G401.6 (cell line): ENCODE measurements at regions not wholly inside any gene's neighbourhood (a gene's known extent, or its start where the extent isn't known, plus 50 kb on each side); places are given as distances from the start of the nearest gene placed in this dataset.

Experiments used
- FAIRE-seq: peaks from 2 replicates; lab custom pipeline; 2012; peaks lifted over from hg19 to GRCh38; lab: Jason Lieb, UNC

DNA sequence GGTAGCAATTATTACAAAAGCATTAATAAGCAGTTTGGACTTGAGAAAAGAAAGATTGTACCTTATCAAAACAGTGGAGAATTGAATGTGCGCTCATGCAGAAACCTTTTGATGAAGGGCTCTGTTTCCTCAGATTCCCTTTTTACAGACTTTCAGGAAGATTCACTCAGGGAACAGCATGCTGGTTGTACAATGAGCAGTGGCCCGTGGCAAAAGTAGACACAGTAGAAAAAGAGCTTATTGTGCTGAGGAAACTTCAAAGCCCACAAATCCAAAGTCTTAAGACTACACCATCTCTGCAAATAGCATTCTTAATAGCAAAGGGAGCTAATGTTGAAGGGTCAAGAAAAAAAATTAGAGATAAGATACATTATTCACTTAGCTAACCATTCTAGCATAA, 858.9 kb downstream of the PDHA2 start:
- no peak for FAIRE-seq

DNA sequence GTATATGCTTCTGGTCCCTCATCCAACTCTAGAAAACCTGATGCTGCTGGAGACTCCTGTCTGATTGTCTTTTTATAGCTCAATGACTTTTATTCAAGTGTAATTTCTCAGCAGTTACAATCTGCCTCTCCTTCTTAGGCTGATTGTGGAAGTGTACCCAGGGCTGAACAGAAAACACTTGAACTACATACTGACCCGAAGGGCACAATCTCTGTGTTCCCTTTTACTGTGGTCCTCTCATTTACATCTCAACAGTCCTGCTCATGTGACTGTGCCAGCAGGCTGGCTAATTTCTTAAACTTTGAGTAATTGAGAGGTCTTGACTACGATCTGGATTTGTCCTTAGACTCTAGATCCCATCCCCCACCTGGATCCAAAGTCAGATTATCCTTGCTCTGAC, 863.4 kb downstream of the PDHA2 start:
- no peak for FAIRE-seq

DNA sequence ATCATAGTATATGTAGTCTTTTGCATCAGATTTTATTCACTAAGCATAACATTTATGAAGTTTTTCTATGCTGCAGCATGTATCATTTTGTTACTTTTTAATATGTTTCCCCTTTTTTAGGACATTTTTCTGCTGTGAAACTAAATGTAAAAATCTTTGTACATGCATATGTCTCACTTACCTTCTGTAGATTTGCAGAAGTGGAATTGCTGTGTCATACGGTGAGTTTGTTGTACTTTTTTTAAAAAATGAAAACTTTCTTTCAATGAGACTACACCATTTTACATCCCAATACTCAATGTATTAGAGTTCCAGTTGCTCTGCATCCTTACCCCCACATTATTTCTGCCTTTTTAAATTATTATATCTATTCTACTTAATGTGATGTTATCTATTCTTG, 868.9 kb downstream of the PDHA2 start:
- no peak for FAIRE-seq

DNA sequence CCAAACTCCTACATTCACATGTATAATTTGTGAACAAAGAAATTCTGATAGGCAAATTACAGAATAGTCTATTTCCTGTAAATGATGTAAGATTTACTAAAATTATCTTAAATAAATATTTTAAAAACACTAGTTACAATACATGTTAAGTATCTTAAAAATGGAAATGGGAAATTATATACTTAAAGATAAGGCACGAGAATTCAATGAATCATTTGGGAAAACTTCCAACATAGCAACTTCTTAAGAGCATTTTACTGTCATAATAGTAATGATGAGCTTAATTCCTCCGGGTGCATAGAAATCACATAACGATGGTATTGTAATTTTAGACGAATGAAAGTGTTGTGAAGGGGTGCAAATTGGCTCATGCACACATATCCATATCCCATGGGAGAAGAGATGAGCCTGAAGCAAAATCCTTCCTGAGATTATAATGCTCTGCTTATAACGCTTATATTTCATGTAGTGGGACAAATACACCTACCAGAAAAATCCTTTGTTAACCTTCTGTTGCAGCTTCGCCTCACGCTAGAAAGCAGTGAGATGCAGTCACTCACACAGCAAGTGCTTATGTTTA, 873.5 kb downstream of the PDHA2 start:
- no peak for FAIRE-seq

DNA sequence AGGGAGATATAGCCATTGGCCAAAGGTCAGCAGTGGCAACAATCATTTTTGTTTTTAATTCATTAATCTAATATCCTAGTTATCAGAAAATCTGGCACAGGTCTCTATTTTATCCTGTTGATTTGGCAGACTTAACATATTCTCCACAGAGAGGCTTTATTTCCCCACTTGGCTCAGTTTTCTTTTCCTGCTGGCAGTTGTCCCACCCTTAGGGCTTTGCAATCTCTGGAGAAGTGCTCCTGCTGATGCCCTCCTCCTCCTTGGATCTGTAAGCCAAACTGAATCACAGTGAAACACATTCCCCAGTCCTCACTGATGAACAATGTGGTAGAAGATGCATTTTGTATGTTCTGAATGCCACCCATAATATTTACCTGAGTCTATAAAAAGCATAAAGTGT, 889.7 kb downstream of the PDHA2 start:
- FAIRE-seq, result no peak

DNA sequence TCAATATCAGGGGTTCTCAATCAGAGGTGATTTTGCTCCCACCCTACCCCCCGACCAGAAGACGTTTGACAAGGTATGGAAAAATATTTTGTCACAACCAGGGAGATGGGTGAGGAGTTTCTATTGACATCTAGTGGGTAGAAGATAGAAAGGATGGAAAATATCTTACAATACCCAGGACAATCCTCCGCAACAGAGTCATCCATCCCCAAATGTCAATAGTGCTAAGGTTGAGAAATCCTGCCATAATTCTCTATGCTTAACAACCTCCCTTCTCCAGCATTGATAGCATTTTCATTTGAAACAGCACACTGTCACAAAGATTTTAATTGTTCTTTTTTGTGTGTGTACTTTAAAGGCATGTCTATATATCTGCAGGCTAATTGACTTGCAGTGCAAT, 890.5 kb downstream of the PDHA2 start:
- FAIRE-seq, result no peak

DNA sequence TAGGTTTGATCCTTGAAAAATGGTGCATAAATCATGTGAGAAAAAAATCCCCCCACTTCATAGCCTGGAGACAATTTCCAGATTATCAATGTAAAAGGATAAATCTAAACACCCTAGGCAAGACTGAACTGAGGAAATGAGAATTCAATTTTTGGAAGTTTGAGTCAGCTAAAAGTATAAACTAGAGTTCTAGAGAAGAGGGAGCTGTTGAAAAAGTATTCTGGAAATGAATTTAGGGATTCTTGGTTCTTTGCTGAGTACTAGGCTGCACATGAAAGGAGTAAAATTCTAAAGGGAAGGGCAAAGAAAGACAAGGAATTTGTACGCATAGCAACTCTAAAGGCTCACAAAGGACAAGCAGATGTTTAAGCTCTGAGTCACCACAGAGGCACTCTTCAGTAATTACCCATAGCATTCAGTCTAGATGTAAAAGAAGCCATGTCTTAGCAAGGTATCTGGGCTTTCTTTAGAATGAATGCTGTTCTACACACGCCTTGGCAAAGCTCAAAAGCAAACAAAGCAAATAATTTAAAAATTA, 896.5 kb downstream of the PDHA2 start:
- FAIRE-seq, result no peak

DNA sequence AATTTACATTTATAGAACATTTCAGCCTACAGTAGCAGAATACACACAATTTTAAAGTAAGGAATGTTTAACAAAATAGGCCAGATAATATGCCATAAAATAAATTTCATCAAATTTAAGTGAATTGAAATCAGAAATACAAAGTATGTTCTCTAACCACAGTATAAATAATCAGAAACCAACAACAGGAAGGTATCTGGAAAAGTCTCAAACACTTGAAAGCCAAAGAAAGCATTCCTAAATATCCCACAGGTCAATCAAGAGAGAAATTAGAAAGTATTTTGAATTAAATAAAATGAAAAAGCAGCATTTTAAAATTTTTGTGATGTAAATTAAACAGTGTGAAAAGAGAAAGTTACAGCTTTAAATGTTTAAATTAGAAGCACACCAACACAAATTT, 899.2 kb downstream of the PDHA2 start:
- FAIRE-seq, result no peak

DNA sequence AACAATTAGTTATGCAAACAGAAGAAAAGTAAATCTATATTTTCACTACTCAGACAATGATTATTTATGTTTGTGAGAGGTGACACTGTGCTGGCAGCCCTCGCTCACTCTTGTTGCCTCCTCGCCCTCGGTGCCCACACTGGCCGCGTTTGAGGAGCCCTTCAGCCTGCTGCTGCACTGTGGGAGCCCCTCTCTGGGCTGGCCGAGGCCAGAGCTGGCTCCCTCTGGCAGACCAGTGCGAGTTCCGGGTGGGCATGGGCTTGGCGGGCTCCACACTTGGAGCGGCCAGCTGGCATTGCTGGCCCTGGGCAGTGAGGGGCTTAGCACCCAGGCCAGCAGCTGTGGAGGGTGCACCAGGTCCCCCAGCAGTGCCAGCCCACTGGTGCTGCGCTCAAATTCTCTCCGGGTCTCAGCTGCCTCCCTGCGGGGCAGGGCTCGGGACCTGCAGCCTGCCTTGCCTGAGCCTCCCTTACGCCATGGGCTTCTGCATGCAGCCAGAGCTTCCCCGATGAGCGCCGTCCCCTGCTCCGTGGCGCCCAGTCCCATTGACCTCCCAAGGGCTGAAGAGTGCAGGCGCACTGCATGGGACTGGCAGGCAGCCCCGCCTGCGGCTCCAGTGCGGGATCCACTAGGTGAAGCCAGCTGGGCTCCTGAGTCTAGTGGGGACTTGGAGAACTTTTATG, 902.6 kb downstream of the PDHA2 start:
- FAIRE-seq, result no peak

DNA sequence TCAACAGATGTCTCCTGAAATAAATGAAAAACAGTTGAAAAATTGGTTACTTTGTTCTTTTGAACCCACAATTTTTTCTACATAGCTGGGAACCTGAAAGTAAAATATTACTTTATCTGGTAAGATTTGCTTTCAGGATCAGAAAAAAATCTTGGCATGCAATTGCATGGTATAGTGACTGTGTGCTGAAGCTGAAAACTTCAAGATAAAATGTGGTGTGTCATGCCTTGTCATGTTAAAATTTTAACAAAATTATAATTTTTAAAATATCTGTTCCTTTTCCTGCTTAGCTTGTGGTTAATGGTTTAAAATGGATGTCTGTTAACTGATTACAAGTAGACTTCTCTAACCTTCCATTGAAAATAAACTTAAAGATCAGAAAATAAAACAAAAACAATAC, 904.8 kb downstream of the PDHA2 start:
- no peak for FAIRE-seq

DNA sequence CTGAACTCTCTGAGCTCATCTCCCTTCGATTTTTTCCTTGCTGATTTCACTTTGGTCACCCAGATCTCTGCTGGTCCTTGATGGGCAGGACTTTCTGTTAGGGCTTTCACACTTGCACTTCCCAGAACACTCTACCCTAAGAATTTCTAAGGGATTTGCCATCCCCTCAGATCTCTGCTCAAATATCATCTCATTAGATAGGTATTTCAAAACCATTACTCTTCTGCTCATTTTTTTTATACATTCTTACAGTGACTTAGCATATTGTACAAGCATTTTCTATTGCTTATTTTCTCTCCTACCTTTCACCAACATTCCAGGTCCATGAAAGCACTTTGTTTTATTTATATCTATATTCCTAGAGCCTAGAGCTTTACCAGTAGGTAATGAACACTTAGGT, 913.3 kb downstream of the PDHA2 start:
- no peak for FAIRE-seq

DNA sequence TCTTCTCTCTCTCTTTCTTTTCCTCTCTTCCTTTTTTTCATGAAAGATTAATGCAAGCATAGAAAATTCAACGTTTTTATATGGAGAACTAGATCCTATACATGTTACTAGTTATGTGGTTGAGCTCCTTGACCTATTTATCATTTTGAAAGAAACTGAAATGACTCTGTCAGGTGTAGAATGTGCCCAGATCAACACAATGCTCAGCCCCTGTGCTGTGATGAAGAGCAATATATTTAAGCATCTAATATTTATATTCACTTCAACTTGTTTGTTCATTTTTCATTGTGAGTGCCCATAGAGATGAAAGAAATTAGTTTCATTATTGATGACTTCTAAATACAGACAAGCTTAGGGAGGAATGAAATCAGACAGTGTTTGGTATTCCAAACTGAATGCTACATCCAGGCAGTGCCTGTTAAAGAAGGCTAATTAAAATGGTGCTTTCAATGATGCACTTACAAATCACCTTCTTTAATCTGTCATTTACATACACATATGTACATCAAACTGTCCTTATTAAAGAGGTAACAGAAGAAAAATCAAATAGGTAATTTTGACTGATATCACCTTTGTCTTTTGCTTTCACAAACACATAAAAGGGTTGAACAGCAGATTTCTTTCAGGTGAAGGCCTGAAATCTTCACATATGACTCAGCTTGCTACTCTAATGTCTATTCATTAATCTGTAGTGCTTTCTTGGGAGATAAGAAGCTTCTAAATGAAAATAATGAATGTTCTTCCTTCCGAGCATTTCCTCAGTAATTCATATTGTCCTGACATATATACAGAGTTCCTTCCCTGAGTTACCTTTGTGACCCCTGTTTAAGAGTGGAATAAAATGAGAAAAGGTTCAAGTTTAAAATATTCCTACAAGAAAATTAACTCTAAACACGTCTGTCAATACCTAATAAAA, 915.9 kb downstream of the PDHA2 start:
- FAIRE-seq, result no peak

DNA sequence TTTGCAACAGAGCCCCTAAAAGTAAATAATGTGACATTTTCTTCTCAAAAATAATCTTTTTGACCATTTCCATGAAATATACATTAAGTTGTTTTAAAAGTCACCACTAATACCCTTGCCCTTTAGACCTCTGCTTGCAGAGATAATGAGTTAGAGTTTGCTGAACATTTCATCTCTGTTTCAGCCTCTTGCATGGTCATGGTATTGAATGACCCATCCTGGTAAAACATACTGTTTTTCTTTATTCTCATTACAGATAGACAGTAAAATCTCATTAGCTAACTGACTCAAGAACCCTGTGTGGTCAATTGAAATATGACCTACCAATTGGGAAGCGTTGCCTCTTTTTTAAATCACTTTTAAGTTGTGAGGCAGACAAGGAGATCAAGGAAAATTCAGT, 916.7 kb downstream of the PDHA2 start:
- no peak for FAIRE-seq

DNA sequence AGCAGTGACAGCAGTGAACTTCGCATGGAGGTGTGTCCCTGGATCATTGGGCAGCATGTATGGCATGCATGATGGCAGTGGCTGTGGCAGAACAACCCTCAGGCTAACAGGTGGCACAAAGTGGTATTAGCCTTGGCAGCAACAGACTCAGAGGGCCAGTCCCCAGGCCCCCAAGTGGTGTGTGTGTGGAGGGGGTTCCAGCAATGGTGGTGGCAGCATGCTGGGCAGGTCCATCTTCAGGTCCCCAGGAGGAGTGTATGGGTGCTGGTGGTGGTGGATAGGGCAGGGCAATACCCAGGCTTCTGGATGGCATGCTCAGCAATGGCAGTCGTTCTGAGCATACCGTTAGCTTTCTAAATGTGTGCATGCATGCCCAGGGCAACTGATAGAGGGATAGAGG, 923.7 kb downstream of the PDHA2 start:
- FAIRE-seq, result no peak

DNA sequence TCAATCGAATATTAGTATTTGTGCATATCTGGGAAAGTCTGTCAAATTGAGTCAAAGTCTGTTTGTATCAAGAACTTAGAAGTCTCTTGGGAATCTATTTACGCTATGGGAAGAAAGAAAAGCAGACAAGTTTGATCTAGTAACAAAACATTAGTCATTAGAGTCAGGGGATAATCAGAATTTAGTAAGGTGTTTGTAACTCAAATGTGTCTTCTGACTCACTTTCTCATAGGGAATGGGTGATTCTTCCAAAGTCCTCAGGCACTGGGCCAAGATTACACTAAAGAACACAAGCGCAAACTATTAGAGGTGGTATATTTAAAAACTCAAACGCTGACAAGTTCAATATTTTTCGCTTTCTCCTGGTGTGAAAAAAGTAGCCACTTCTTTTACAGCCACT, 926.5 kb downstream of the PDHA2 start:
- no peak for FAIRE-seq

DNA sequence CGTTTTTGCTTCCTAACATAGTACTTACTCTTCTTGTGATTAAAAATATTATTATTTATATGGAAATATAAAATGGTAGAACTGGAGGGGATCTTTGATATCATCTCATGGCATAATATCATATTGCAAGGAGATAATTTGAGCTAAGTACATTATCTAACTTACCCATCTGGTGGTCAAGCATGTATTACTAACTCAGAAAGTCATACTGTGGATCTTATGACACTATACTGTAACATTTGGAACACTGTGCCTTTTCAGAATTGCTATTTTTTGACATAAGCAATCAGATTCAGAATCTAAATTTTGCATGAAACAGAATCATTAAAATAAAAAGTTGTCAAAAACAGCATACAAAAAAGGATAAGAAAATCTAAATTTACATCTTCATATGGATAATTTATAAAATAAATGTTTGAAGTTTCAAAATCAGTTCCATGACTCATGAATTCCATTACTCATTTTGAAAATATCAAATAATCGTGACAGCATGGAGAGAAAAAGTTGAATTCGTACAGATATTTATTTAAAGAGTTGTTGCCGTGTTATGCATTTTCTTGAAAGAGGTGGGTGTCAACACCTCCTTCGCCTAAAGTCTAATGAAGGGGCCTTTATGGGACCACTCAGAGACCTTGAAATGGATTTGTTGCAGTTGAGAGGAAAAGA, 928.1 kb downstream of the PDHA2 start:
- no peak for FAIRE-seq

DNA sequence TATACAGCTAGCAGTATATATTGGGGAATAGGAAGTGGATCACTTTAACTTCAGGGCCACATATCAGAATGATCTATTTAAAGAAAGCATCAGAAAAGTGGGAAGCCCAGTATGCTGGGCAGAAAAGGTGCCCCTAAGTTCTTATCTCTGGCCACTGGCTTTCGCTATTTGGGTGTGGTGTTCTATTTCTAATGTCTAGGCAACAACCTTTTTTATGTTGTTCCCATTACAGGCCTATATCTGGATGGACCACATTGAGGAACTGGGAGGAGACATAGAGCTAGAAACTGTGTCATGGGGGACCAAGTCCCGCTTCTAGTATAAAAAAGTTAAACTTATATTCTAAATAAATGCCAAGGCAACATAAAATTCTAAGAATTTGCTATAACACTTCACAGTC, 935.6 kb downstream of the PDHA2 start:
- FAIRE-seq, result no peak

DNA sequence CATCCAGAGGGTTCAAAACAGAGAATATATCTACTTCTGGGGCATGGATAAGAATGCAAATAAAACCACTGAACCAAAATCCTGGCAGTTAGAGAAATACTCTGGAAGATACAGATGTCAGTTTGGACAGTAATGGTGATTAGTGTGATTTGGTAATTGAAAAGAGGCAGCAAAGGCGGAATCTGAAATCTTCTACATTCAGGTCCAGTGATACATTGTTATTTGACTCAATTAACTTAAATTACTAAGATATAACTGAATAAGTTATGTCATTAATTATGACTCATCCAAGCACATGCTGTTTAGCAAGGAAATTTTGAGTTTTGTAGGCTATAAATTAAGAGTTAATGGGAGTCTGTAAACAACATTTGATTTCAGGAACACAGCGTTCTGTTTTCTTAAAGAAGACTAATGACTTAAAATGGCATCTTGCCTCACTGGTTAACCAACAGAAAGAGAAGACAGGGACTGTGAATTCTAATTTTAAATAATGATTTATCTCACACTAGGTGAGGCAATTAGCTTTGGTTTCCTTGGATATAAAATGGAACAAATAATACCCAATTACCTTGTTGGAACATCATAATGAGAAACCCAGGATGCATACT, 937.1 kb downstream of the PDHA2 start:
- no peak for FAIRE-seq

DNA sequence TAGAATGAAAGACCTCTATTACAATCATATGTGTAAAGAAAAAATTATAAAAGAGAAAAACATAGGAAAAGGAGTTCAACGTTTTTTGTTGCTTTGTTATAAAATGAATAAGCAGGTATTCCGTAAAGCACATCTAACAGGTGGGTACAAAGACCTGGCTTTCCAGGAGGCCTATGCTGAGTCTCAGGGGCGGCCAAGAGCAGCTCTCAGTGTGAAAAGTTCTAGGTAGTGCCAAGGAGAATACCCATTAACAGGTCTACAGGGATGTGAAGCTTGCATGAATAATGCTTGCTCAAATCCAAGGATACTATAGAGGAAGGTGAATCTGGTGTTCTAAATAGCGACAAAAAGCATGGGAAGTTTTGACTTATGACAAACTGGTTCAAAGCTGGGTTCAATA, 944.4 kb downstream of the PDHA2 start:
- no peak for FAIRE-seq

DNA sequence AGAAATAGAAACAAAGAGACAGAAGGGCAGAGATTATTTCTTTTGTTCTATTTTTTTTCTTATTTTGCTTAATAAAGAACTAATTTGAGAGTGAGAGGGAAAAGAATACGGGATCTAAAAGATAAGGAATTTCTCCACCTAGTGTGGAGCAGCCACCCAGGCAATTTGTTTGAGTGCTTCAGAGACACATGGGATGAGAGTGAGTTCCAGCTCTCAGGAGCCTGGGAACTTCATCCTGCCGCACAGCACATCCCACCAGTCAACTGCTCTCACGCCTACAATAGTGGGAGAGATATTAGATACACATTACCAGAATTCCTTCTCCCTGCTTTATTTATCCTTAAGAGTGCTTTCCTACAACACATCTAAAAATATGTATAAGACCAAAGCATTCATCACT, 946.4 kb downstream of the PDHA2 start:
- no peak for FAIRE-seq

DNA sequence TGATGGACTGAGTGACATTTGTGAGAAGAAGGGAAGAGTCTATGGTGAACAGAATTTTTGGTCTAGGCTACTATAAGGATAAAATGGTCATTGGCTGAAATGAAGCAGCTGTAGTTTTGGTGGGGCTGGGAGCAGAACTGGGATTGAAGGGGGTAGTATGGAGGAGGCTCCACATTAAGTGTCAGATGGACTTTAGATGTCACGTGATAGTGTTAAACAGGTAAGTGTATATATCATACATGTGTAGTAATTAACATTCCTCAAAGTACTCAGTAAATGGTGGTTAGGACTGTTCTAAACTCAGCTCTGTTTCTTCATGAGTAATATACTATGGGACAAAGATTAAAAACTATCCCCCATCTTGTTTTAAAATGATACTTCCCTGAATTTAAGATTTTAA, 947.9 kb downstream of the PDHA2 start:
- no peak for FAIRE-seq

DNA sequence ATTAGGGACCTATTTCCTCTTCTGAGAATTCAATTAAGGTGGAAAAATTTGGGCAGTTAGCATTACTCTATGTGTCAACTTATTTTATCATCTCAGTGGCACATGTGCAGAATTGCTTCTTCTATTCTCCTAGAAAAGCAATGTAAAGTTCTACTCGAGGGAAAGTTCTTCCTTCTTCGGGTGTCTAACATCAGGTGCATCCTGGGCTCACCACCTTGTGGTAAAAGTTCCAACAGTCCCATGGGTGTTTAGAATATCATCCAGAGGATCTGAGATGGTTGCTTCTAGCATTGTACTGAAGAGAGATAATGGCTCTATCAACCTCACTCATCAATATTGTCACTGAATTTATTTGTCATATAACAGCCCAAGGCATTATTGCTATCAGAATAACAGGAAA, 969.7 kb downstream of the PDHA2 start:
- no peak for FAIRE-seq
